Parathyroid adenoma (tissue), 2 donors: ENCODE measurements at regions not wholly inside any gene's neighbourhood (a gene's known extent, or its start where the extent isn't known, plus 50 kb on each side); places are given as distances from the start of the nearest gene placed in this dataset.
"Not testable (repeated sequence)": the region's sequence is repeated elsewhere in the genome, so short reads cannot be mapped to it uniquely, and the experiment has no call there.

Experiments used
- H2AFZ ChIP-seq: fragments of 300-600 bp; sonication (generic); one replicate; pipeline ENCODE4 v1.7.0; 2017; ENCODE audit warnings: antibody characterized with exemption, mild to moderate bottlenecking
- H3K27ac ChIP-seq: fragments of 300-600 bp; sonication (generic); one replicate; pipeline ENCODE4 v1.7.0; 2017
- H3K27me3 ChIP-seq: fragments of 300-600 bp; sonication (generic); one replicate; pipeline ENCODE4 v1.7.0; 2017; ENCODE audit warnings: low read length; ENCODE audit not compliant: control insufficient read depth, insufficient read depth
- H3K36me3 ChIP-seq: fragments of 300-600 bp; sonication (generic); one replicate; pipeline ENCODE4 v1.7.0; 2017; ENCODE audit warnings: low read length; ENCODE audit not compliant: control insufficient read depth, insufficient read depth
- H3K4me1 ChIP-seq: fragments of 300-600 bp; sonication (generic); one replicate; pipeline ENCODE4 v1.7.0; 2017; ENCODE audit warnings: control low read depth
- H3K4me2 ChIP-seq: fragments of 300-600 bp; sonication (generic); one replicate; pipeline ENCODE4 v1.7.0; 2017; ENCODE audit warnings: low read length
- H3K4me3 ChIP-seq: fragments of 300-600 bp; sonication (generic); one replicate; pipeline ENCODE4 v1.7.0; 2017; ENCODE audit warnings: low read depth, low read length
- H3K79me2 ChIP-seq: fragments of 300-600 bp; sonication (generic); one replicate; pipeline ENCODE4 v1.7.0; 2017; ENCODE audit warnings: control low read depth
- H3K9ac ChIP-seq: fragments of 300-600 bp; sonication (generic); one replicate; pipeline ENCODE4 v1.7.0; 2017; ENCODE audit warnings: mild to moderate bottlenecking
- H3K9me3 ChIP-seq: fragments of 300-600 bp; sonication (generic); one replicate; pipeline ENCODE4 v1.7.0; 2017; ENCODE audit warnings: low read length; ENCODE audit not compliant: control insufficient read depth
- CTCF ChIP-seq: fragments of 300-600 bp; sonication (generic); IDR thresholded peaks from one replicate; pipeline ENCODE4 v1.7.0; 2017; ENCODE audit warnings: antibody characterized with exemption, mild to moderate bottlenecking
- donor health status: primary hyperparathyroidism.

GRCh38 chr5:28957450-28957849 is 1919.1 kb upstream of the CDH9 start:
- no peak overlapping the region for H3K4me2 ChIP-seq
- no peaks in the 10 kb centered on the region for H3K9me3 ChIP-seq
- no peak overlapping the region for H3K9ac ChIP-seq
- no peak for TF ChIP-seq CTCF
- no peak overlapping the region for H3K27ac ChIP-seq
- no peaks in the 10 kb centered on the region for H3K27me3 ChIP-seq
- H3K36me3 ChIP-seq, result no peaks in the 10 kb centered on the region
- no peaks in the 10 kb centered on the region for H3K4me1 ChIP-seq
- H3K79me2 ChIP-seq, result no peaks in the 10 kb centered on the region
- H3K4me3 ChIP-seq, result no peak overlapping the region
- H2AFZ ChIP-seq, result no peak overlapping the region

- Histone ChIP-seq H3K4me3 (no peak overlapping the region), H3K27ac (no peak overlapping the region), H3K36me3 (no peaks in the 10 kb centered on the region), H3K4me2 (no peak overlapping the region), H3K4me1 (no peaks in the 10 kb centered on the region), H3K9me3 (no peaks in the 10 kb centered on the region), H2AFZ (no peak overlapping the region), H3K9ac (no peak overlapping the region), H3K27me3 (no peaks in the 10 kb centered on the region), H3K79me2 (no peaks in the 10 kb centered on the region)
- TF ChIP-seq CTCF, result no peak
These were observed 1915.7 kb upstream of the CDH9 start for GRCh38 chr5:28954074-28954473.

GRCh38 chr5:28947865-28948264 is 1909.5 kb upstream of the CDH9 start:
- H3K4me1 ChIP-seq, result no peaks in the 10 kb centered on the region
- H3K36me3 ChIP-seq, result no peaks in the 10 kb centered on the region
- H3K79me2 ChIP-seq, result no peaks in the 10 kb centered on the region
- no peaks in the 10 kb centered on the region for H3K27me3 ChIP-seq
- no peak overlapping the region for H3K4me2 ChIP-seq
- no peak overlapping the region for H3K4me3 ChIP-seq
- no peak for TF ChIP-seq CTCF
- H3K9ac ChIP-seq, result no peak overlapping the region
- no peak overlapping the region for H3K27ac ChIP-seq
- H2AFZ ChIP-seq, result no peak overlapping the region
- no peaks in the 10 kb centered on the region for H3K9me3 ChIP-seq

- H3K79me2 ChIP-seq, result no peaks in the 10 kb centered on the region
- no peaks in the 10 kb centered on the region for H3K27me3 ChIP-seq
- no peaks in the 10 kb centered on the region for H3K36me3 ChIP-seq
- no peak overlapping the region for H2AFZ ChIP-seq
- no peak for TF ChIP-seq CTCF
- no peak overlapping the region for H3K4me3 ChIP-seq
- H3K4me2 ChIP-seq, result no peak overlapping the region
- H3K27ac ChIP-seq, result no peak overlapping the region
- no peak overlapping the region for H3K9ac ChIP-seq
- no peaks in the 10 kb centered on the region for H3K4me1 ChIP-seq
- H3K9me3 ChIP-seq, result no peaks in the 10 kb centered on the region
These were observed 1907.5 kb upstream of the CDH9 start for GRCh38 chr5:28945859-28946258.

GRCh38 chr5:28929366-28929765 is 1891.0 kb upstream of the CDH9 start:
- not testable (repeated sequence) for H3K4me1 ChIP-seq, H3K27me3 ChIP-seq, H3K9me3 ChIP-seq, H2AFZ ChIP-seq, H3K36me3 ChIP-seq, H3K27ac ChIP-seq, H3K79me2 ChIP-seq, H3K9ac ChIP-seq, H3K4me2 ChIP-seq, H3K4me3 ChIP-seq

GRCh38 chr5:28928327-28928790 is 1890.0 kb upstream of the CDH9 start:
- not testable (repeated sequence) for H3K9ac ChIP-seq, H3K9me3 ChIP-seq, H3K4me3 ChIP-seq, H3K79me2 ChIP-seq, H3K4me1 ChIP-seq, H3K27ac ChIP-seq, H3K27me3 ChIP-seq, H2AFZ ChIP-seq, H3K4me2 ChIP-seq, H3K36me3 ChIP-seq
